Pancreas (tissue), 10 donors: ENCODE measurements at regions not wholly inside any gene's neighbourhood (a gene's known extent, or its start where the extent isn't known, plus 50 kb on each side); places are given as distances from the start of the nearest gene placed in this dataset.

Experiments used
- ATAC-seq, 4 donors: fragments of 200-7000 bp; cut with Tn5 transposase; one replicate each; pipeline versions ENCODE4 v1.8.0 to v1.9.1; 2020; ENCODE audit warnings: mild to moderate bottlenecking in 4 of 4, moderate library complexity in 4 of 4
- DNase-seq, 6 donors: peaks; one replicate each; pipeline ENCODE4 v3.0.0-alpha.2; 2020
- FAIRE-seq: peaks from 2 replicates; lab custom pipeline; 2012; peaks lifted over from hg19 to GRCh38; lab: Jason Lieb, UNC
- H3K27ac ChIP-seq, 4 donors: fragments of 200-600 bp; sonication (generic); 1 replicate in 3 of 4; 2 replicates in 1 of 4; pipeline versions ENCODE4 v1.5.0 to v1.8.0; 2020
- H3K27me3 ChIP-seq, 4 donors: fragments of 200-600 bp; one replicate each; pipeline ENCODE4 v1.8.0; 2021
- H3K36me3 ChIP-seq, 3 donors: fragments of 200-600 bp; sonication (generic) in 1 of 3; one replicate each; pipeline versions ENCODE4 v1.5.0 to v1.8.0; 2020 to 2021
- H3K4me1 ChIP-seq, 3 donors: fragments of 200-600 bp; one replicate each; pipeline ENCODE4 v1.8.0; 2021
- H3K4me3 ChIP-seq, 4 donors: fragments of 200-600 bp; sonication (generic) in 2 of 4; one replicate each; pipeline versions ENCODE4 v1.5.0 to v1.8.0; 2020 to 2021
- H3K9me3 ChIP-seq, 4 donors: fragments of 200-600 bp; one replicate each; pipeline ENCODE4 v1.8.0; 2021
- WGBS, 2 donors: extraction: QIAGEN DNeasy Blood & Tissue Kit; methylation state at CpG; one replicate each; pipeline ENCODE4 v1.1.7; 2013; 5-methylcytosine and 5-hydroxymethylcytosine counted together
- intact Hi-C, 3 donors: fragments of 100-400 bp; cut with DNase I; formaldehyde crosslinking; loops; one replicate each; pipeline versions ENCODE4 v1.11.1 to v1.14.2; 2022
- TF ChIP-seq, protein P1 (sequence below), 4 donors: fragments of 200-600 bp; sonication (generic) in 3 of 4; IDR thresholded peaks; one replicate each; pipeline versions ENCODE4 v1.5.0 to v1.8.0; 2021; ENCODE audit warnings: antibody characterized with exemption in 4 of 4
- donor health status: healthy with polysubstance abuse.
- donor health status: DM: no; HTN: no; CAD: no; lungs with moderate emphysema.
- donor health status: DM: no; HTN: no; CAD: no.
- donor health status: control.
- donor health status: control.
- donor health status: Bipolar disorder and iron deficiency.
- donor health status: DM: yes; HTN: yes; CAD: no.
- donor health status: DM: no; HTN: no; CAD: no.
- donor health status: DM: no; HTN: no; CAD: no.
- donor health status: DM: yes; HTN: yes; CAD: no.

DNA sequence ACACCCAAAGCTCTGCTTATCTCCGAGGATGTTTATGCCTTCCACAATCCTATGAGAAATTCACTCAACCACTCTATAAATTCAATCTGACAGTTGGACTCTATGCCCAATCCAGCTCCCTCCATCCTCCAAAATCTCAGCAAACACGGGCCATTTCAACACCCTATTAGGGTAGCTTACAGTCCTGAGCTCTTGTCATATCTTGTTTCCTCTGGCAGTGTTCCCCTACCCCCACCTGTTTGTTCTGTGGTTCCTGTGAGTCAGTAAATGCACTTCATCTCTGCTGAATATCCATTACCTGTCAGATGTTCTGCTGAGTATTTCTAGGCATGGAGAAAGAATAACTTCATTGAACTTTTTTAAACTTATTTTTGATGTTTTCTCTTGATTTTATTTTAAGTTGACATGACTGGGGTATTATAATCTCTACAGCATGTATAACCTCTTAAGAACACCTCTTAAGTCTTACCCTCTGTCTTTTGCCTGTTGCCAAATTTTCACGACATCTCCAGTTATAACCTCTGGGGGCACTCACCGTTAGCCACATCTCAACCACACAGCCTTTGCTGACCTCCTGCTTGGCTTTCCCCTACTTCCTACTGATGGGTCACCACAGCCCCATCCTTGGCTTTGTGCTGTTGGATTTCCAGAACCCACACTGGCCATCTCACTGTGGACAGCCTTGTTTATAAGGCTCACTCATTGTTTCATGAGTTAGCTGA is 317.0 kb upstream of the TMPO start:
- H3K27ac ChIP-seq: no peak overlapping the region
- no peaks in the 10 kb centered on the region for H3K36me3 ChIP-seq
- WGBS, 2 donors: 55 to 66% methylated on average over 4 of the region's 4 CpGs
- intact Hi-C loops: no loop called here
- H3K27me3 ChIP-seq: no peaks in the 10 kb centered on the region
- TF ChIP-seq, protein P1, sequence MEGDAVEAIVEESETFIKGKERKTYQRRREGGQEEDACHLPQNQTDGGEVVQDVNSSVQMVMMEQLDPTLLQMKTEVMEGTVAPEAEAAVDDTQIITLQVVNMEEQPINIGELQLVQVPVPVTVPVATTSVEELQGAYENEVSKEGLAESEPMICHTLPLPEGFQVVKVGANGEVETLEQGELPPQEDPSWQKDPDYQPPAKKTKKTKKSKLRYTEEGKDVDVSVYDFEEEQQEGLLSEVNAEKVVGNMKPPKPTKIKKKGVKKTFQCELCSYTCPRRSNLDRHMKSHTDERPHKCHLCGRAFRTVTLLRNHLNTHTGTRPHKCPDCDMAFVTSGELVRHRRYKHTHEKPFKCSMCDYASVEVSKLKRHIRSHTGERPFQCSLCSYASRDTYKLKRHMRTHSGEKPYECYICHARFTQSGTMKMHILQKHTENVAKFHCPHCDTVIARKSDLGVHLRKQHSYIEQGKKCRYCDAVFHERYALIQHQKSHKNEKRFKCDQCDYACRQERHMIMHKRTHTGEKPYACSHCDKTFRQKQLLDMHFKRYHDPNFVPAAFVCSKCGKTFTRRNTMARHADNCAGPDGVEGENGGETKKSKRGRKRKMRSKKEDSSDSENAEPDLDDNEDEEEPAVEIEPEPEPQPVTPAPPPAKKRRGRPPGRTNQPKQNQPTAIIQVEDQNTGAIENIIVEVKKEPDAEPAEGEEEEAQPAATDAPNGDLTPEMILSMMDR (IDR thresholded peaks at IDR 0.05): no peak
- ATAC-seq (no peak), DNase-seq (no peak), FAIRE-seq (no peak)
- no peak overlapping the region for H3K4me3 ChIP-seq
- no peaks in the 10 kb centered on the region for H3K9me3 ChIP-seq
- H3K4me1 ChIP-seq: no peaks in the 10 kb centered on the region

DNA sequence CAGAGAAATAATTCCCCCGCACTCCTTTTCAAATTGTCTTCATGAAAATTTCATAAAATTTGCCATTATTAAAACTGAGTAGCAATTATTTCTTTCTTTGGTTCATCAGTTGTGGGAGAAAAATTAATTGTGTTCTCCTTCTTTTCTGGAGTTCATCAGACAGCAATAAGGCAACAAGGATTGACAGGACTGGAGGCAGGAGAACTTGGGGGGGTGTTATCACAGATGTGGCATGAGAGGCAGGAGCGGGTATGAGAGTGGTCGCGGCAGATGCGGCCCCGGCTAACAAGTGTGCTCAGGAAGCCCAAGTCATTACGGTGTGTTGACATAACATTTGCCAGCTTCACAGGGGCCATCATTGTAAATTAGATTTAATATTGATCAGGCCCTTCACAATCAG is 306.6 kb upstream of the TMPO start:
- Histone ChIP-seq H3K4me3 (no peak overlapping the region), H3K4me1 (no peaks in the 10 kb centered on the region), H3K27me3 (no peaks in the 10 kb centered on the region), H3K27ac (no peak overlapping the region), H3K9me3 (no peaks in the 10 kb centered on the region), H3K36me3 (no peaks in the 10 kb centered on the region)
- WGBS, 2 donors: 63 to 66% methylated on average over 7 of the region's 7 CpGs
- ATAC-seq (no peak), DNase-seq (no peak), FAIRE-seq (no peak)
- intact Hi-C loops: no loop called here
- TF ChIP-seq, protein P1 (IDR thresholded peaks at IDR 0.05): no peak

DNA sequence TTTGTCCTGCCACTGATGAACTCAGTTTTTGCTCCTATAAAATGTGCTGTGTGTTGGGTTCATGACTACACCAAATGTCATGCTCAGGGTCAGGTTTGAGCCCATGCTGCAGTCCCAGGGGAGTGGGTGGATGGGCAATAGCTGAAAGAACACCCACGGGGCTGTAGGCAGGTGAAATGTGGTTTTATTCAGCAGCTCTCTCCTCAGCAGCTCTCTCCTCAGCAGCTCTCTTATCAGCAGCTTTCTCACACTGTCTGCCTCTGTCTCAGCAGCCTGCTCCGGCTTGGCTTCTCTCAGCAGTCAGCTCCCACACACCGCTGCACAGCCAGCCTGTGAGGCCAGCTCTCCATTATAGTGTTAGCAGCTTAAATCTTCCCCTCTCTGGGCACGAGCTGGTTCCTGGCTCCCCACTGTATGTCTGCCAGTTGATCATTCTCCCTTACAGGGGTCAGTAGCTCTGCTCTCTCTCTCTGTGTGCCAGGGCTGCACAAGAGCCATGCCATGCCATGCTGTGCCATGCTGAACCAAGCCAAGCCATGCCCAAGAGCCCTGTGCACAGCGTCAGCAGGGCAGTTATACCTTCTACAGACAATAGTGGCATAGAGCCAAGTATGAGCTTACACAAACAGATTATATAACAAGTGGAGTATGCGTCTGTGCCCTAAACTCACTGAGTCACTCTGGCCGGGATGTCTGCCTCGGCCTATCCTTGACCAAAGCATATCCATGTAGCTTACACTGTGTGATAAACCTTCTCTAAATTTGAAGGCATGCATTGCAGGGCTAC is 303.3 kb upstream of the TMPO start:
- intact Hi-C loops: no loop called here
- H3K27ac ChIP-seq: no peak overlapping the region
- FAIRE-seq (no peak), DNase-seq (peak in 1 of 6 donors; percentile 29), ATAC-seq (peak in 1 of 4 donors; percentile 27)
- H3K9me3 ChIP-seq: no peaks in the 10 kb centered on the region
- 58 to 74% methylated on average over 8 of the region's 8 CpGs for WGBS, 2 donors
- no peaks in the 10 kb centered on the region for H3K4me1 ChIP-seq
- H3K27me3 ChIP-seq: no peaks in the 10 kb centered on the region
- TF ChIP-seq, protein P1 (IDR thresholded peaks at IDR 0.05): no peak
- no peak overlapping the region for H3K4me3 ChIP-seq
- no peaks in the 10 kb centered on the region for H3K36me3 ChIP-seq

DNA sequence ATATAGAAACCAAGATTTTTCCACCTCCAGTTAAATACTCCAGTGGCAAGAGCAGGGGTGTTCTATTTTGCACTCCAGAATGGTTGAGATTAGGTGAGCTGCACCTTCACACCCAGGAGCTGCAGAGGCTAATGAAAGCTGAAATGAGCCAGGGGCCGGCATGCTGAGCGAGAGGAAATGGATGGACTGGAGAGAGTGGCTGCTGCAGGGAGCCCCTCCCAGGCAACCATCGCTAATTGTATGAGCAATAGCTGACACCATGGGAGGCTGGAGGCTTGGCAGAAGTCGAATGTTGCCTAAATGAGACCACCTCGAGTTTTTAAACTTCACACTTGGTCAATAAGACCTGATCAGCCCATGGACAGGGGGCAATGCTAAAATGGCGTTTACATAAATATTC is 301.8 kb upstream of the TMPO start:
- intact Hi-C loops: no loop called here
- ATAC-seq (no peak), FAIRE-seq (no peak), DNase-seq (no peak)
- Histone ChIP-seq H3K27me3 (no peaks in the 10 kb centered on the region), H3K27ac (no peak overlapping the region), H3K9me3 (no peaks in the 10 kb centered on the region), H3K36me3 (no peaks in the 10 kb centered on the region), H3K4me1 (no peaks in the 10 kb centered on the region), H3K4me3 (no peak overlapping the region)
- TF ChIP-seq, protein P1 (IDR thresholded peaks at IDR 0.05): no peak
- 56 to 72% methylated on average over 6 of the region's 6 CpGs for WGBS, 2 donors

DNA sequence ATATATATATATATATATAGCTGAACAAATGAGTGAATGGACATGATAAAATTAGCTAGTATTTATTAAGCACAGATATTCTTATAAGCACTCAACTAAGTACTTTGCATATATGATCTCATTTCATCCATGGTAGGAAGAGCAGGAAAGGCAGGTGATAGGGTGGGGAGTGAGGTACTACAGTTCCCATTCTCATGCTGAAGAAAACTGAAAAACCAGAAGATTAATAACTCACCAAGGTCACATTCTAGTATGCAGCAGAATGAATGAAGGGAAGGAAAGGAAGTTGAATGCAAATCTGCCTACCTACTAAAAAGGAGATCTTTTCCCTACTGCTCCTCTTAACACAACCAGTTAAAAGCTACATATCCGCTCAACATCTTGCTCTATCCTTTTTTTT is 298.1 kb upstream of the TMPO start:
- no peak overlapping the region for H3K4me3 ChIP-seq
- H3K9me3 ChIP-seq: no peaks in the 10 kb centered on the region
- no peaks in the 10 kb centered on the region for H3K36me3 ChIP-seq
- WGBS, 2 donors: 95 to 100% methylated on average over 1 of the region's 1 CpG
- ATAC-seq (no peak), FAIRE-seq (no peak), DNase-seq (no peak)
- no peak overlapping the region for H3K27ac ChIP-seq
- no peaks in the 10 kb centered on the region for H3K4me1 ChIP-seq
- no peaks in the 10 kb centered on the region for H3K27me3 ChIP-seq
- TF ChIP-seq, protein P1 (IDR thresholded peaks at IDR 0.05): no peak
- intact Hi-C loops: no loop called here
